ENCODE measurements at regions not wholly inside any gene's neighbourhood (a gene's known extent, or its start where the extent isn't known, plus 50 kb on each side); places are given as distances from the start of the nearest gene placed in this dataset.

DNA sequence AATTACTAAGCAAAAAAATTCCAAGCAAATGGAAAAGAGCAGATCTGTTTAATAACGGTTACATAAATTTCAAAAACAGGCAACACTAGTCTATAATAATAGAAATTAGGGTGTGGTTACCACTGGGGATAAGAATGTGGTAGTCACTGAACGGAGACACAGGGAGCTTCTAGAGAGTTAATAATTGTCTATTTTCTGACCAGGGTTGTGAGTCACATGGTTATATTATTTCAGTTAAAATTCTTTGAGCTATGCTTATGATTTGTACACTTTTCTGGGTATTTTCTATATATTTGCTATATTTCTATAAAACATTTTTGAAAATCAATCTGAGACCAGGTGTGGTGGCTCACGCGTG, 433.9 kb upstream of the MAF start:
- Histone ChIP-seq H3K4me3 (no peak overlapping the region), H3K4me1 (no peaks in the 10 kb centered on the region), H3K27me3 (no peaks in the 10 kb centered on the region), H3K9me3 (no peaks in the 10 kb centered on the region), H3K36me3 (no peaks in the 10 kb centered on the region), H3K27ac (no peak overlapping the region)
- intact Hi-C loops (cut with DNase I; ENCODE audit: low total_unique reads): no loop called here
- DNase-seq: no peak
- TF ChIP-seq, protein P1, sequence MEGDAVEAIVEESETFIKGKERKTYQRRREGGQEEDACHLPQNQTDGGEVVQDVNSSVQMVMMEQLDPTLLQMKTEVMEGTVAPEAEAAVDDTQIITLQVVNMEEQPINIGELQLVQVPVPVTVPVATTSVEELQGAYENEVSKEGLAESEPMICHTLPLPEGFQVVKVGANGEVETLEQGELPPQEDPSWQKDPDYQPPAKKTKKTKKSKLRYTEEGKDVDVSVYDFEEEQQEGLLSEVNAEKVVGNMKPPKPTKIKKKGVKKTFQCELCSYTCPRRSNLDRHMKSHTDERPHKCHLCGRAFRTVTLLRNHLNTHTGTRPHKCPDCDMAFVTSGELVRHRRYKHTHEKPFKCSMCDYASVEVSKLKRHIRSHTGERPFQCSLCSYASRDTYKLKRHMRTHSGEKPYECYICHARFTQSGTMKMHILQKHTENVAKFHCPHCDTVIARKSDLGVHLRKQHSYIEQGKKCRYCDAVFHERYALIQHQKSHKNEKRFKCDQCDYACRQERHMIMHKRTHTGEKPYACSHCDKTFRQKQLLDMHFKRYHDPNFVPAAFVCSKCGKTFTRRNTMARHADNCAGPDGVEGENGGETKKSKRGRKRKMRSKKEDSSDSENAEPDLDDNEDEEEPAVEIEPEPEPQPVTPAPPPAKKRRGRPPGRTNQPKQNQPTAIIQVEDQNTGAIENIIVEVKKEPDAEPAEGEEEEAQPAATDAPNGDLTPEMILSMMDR (IDR thresholded peaks at IDR 0.05): no peak

DNA sequence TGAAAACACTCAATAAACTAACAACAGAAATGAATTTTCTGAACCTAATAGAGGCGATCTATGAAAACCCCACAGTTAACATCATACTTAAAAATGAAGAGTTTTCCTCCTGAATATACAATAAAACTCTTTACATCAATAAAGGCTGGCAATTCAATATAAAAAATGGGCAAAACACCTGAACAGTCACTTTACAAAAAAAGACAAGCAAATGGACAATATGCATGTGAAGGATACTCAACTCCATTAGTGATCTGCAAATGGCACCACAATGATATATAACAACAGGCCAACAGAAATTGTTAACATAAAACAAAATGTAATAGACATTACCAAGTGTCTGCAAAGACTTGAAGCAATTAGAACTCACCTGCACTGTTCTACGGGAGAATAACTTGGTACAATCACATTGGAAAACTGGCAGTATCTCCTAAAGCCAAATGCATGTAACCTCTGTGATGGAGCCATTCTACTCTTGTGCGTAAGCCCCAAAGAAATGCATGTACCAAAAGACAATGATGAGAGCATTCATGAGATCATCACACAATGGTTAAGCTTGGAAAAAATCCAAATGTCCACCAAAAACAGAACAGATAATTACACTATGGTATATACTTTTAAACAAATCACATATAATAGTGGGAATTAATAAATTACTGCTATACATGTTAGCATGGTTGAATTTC, 433.4 kb upstream of the MAF start:
- H3K27me3 ChIP-seq: no peaks in the 10 kb centered on the region
- H3K27ac ChIP-seq: no peak overlapping the region
- no peak for DNase-seq
- H3K4me1 ChIP-seq: no peaks in the 10 kb centered on the region
- TF ChIP-seq, protein P1 (IDR thresholded peaks at IDR 0.05): no peak
- intact Hi-C loops (cut with DNase I; ENCODE audit: low total_unique reads): no loop called here
- H3K36me3 ChIP-seq: no peaks in the 10 kb centered on the region
- H3K9me3 ChIP-seq: no peaks in the 10 kb centered on the region
- no peak overlapping the region for H3K4me3 ChIP-seq

DNA sequence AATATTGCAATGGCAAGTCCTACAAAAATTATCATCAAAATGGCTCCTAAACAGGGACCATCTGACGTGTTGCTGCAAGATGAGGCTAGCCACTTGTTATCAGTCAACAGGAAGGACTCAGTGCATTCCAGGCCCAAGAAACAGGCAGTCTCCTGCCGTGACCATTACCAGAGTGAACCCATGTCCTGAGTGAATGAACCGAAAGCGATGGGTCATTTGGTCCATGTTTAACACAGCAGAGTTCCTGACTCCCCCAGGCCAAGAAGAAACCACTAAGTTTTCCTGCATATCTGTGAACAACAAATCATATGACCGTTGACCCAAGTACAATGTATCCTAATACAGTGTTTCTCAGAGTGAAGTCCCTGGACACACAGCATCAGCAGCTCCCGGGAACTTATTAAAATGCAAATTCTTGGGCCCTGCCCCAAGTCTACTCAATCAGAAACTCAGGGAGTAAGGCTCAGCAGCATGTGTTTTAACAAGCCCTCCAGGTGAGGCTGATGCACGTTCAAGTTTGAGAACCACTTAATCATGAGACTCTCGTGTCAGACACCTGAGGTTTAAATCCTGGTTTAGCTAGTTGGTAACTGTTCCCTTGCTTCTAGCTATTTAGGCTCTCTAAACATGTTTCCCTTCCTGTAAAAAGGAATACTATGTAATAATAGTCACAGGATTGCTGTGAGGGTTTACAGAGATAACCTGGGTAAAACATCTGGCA, 429.4 kb upstream of the MAF start:
- no peaks in the 10 kb centered on the region for H3K9me3 ChIP-seq
- peaks cover 0 to 6% (median 0%) of the 10 kb centered on the region in 4 donors for H3K4me1 ChIP-seq
- intact Hi-C loops (cut with DNase I; ENCODE audit: low total_unique reads): no loop called here
- no peak overlapping the region for H3K27ac ChIP-seq
- H3K27me3 ChIP-seq: no peaks in the 10 kb centered on the region
- TF ChIP-seq, protein P1 (IDR thresholded peaks at IDR 0.05): no peak
- no peak for DNase-seq
- H3K36me3 ChIP-seq: no peaks in the 10 kb centered on the region
- no peak overlapping the region for H3K4me3 ChIP-seq

DNA sequence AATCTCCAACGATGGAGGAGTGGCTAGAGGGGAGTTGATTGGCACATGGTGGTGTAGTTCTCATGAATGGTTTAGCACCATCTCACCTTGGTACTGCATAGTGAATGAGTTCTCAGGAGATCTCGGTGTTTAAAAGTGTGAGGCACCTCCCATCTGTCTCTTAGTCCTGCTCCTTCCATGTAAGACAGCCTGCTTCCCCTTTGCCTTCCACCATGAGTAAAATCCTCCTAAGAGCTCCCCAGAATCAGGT, 428.8 kb upstream of the MAF start:
- H3K4me1 ChIP-seq: peaks cover 0 to 6% (median 0%) of the 10 kb centered on the region in 4 donors

DNA sequence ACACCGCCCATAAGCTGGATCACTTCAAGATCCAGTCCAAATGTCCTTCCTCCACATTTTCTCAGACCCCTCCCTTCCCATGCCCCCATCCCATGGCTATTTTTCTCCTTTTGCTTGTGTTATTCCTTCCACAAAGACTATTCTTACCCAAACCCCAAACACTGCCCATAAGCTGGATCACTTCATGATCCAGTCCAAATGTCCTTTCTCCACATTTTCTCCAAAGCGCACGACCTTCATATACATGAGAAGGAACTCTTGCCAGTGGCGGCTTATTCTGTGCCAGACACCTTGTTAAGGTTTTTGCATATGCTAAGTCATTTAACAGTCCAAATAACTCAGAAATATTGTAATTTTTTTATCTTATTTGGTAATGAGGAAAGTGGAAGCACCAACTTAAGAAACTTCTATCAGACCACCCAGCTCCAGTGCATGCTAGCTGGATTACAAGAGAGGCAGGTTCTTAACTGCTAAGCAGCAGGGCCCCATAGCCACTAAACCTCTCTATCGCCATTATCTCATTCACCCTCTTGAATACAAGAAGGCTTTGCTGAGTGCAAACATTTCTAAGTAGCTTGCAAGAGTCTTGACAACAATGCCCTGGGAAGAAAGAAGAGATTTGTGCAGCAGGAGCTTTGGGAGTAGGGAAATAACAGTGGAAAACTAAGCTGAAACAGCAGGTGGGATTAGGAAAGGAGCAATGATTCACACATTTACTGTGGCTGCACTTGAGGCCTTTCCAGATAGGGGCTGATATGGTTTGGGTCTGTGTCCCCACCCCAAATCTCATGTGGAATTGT, 428.2 kb upstream of the MAF start:
- H3K36me3 ChIP-seq: no peaks in the 10 kb centered on the region
- no peak overlapping the region for H3K4me3 ChIP-seq
- no peak overlapping the region for H3K27ac ChIP-seq
- intact Hi-C loops (cut with DNase I; ENCODE audit: low total_unique reads): no loop called here
- peaks cover 0 to 6% (median 0%) of the 10 kb centered on the region in 4 donors for H3K4me1 ChIP-seq
- H3K9me3 ChIP-seq: no peaks in the 10 kb centered on the region
- TF ChIP-seq, protein P1 (IDR thresholded peaks at IDR 0.05): no peak
- DNase-seq: no peak
- H3K27me3 ChIP-seq: no peaks in the 10 kb centered on the region

More for the DNA sequence above, 428.8 kb upstream of the MAF start:
- Histone ChIP-seq H3K9me3 (no peaks in the 10 kb centered on the region), H3K4me3 (no peak overlapping the region), H3K27ac (no peak overlapping the region), H3K36me3 (no peaks in the 10 kb centered on the region), H3K27me3 (no peaks in the 10 kb centered on the region)
- DNase-seq: no peak
- TF ChIP-seq, protein P1 (IDR thresholded peaks at IDR 0.05): no peak
- intact Hi-C loops (cut with DNase I; ENCODE audit: low total_unique reads): no loop called here
